Naive thymus-derived CD8-positive, alpha-beta T cell (primary cell): ENCODE measurements at regions not wholly inside any gene's neighbourhood (a gene's known extent, or its start where the extent isn't known, plus 50 kb on each side); places are given as distances from the start of the nearest gene placed in this dataset.

Experiments
- ATAC-seq, 2 donors: fragments of 150-1000 bp; cut with Tn5 transposase in 1 of 2; sonication (Bioruptor Pico), chemical (Tn5 transposase) in 1 of 2; 1 replicate in 1 of 2; 2 replicates in 1 of 2; pipeline ENCODE4 v1.10.0; 2021; ENCODE audit warnings: mild to moderate bottlenecking in 2 of 2, moderate library complexity in 2 of 2
- POLR2A ChIA-PET: fragments of 350-600 bp; sonication (Branson Sonifier 250); formaldehyde crosslinking; loops from one replicate; lab custom pipeline; 2021; ENCODE audit warnings: antibody characterized with exemption; lab: Charles Lee
- DNase-seq, 10 donors: peaks; one replicate each; pipeline versions ENCODE4 v3.0.0 to v3.0.0-alpha.2; 2020 to 2022
- H3K27ac Mint-ChIP-seq, 10 donors: one replicate each; pipeline ENCODE4 v1.8.0; 2020 to 2022; ENCODE audit warnings: mild to moderate bottlenecking in 10 of 10, mixed read lengths in 10 of 10, moderate library complexity in 4 of 10, inconsistent platforms in 1 of 10
- H3K27me3 Mint-ChIP-seq, 5 donors: one replicate each; pipeline ENCODE4 v1.8.0; 2021 to 2022; ENCODE audit warnings: mixed read lengths in 5 of 5
- H3K36me3 Mint-ChIP-seq, 3 donors: one replicate each; pipeline ENCODE4 v1.8.0; 2020 to 2022; ENCODE audit warnings: mixed read lengths in 3 of 3, mild to moderate bottlenecking in 2 of 3, inconsistent platforms in 1 of 3
- H3K4me1 Mint-ChIP-seq, 4 donors: one replicate each; pipeline ENCODE4 v1.8.0; 2021 to 2022; ENCODE audit warnings: mixed read lengths in 4 of 4
- H3K4me3 Mint-ChIP-seq, 10 donors: one replicate each; pipeline ENCODE4 v1.8.0; 2020 to 2022; ENCODE audit warnings: mild to moderate bottlenecking in 10 of 10, mixed read lengths in 10 of 10, moderate library complexity in 6 of 10, inconsistent platforms in 1 of 10
- H3K9me3 Mint-ChIP-seq, 9 donors: one replicate each; pipeline ENCODE4 v1.8.0; 2020 to 2022; ENCODE audit warnings: mixed read lengths in 9 of 9, mild to moderate bottlenecking in 3 of 9, inconsistent platforms in 1 of 9, moderate library complexity in 1 of 9

DNA sequence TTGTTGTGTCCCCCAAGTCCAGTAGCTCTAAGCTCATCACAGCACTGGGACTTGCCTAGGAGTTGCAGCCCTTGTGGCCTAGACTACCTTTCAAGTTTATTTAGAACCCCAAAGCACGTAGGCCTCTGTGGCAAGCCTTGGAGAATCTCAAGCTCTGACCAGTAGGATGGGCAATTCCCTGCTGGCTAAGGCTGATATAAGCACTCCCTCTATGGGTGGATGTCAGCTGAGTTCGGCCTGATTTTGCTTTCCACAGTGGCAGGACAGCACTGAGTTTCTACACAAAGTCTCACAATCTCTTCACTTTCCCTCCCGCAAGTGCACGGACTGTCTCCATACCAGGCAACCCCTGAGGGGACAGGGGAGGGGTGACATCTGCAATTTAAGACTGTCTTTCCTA, 886.4 kb upstream of the LRRN3 start:
- DNase-seq (no peak), ATAC-seq (no peak)
- Mint-ChIP-seq H3K36me3 (peaks cover 0 to 13% (median 0%) of the 10 kb centered on the region in 3 donors), H3K4me1 (peaks cover 0 to 1% (median 0%) of the 10 kb centered on the region in 4 donors), H3K9me3 (peaks cover 0 to 10% (median 0%) of the 10 kb centered on the region in 9 donors), H3K27me3 (peaks cover 0 to 27% (median 11%) of the 10 kb centered on the region in 5 donors), H3K4me3 (no peak overlapping the region), H3K27ac (no peak overlapping the region)
- POLR2A ChIA-PET = no interaction called here

DNA sequence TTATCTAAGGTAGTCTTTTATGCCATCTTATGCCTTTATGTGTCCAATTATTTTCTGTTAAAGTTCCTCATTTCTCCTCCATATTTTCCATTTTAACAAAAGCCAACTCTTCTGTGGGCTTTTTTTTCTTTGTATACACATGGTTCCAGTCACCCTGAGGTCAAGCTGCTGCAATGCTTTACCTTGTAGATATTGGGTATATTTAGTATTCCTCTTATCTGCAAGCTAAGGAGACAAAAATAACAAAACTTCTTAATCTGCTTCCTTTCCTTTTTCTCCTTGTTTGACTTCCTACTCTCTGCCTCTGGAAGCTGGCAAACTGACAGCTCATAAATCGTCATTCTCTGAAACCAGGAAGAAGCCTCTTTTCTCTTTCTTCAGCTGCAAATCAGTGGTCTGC, 885.0 kb upstream of the LRRN3 start:
- no peak for DNase-seq
- H3K4me3 Mint-ChIP-seq = no peak overlapping the region
- POLR2A ChIA-PET = no interaction called here

DNA sequence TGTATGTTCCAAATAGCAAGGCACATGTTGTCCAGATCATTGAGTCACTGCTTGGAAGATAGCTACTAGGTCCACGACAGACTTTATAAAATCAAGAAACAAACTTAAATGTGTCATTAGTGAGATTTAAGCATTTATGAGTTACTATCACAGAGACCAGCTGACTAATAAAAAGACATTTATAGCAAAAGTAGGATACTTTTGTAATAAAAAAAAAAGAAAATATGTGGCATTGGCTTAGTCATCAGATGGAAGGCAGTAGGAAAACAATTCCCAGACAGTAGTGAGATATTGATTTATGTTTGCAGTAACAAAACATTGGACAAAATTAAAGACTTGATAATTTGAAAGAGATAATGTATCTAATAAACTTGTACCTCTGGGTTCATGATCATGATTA, 881.0 kb upstream of the LRRN3 start:
- peaks cover 0 to 11% (median 0%) of the 10 kb centered on the region in 3 donors for H3K36me3 Mint-ChIP-seq
- no peak overlapping the region for H3K27ac Mint-ChIP-seq
- H3K27me3 Mint-ChIP-seq = peaks cover 0 to 12% (median 4%) of the 10 kb centered on the region in 5 donors
- ATAC-seq (no peak), DNase-seq (no peak)
- POLR2A ChIA-PET = no interaction called here
- H3K9me3 Mint-ChIP-seq = peaks cover 0 to 20% (median 11%) of the 10 kb centered on the region in 9 donors
- H3K4me1 Mint-ChIP-seq = no peaks in the 10 kb centered on the region
- H3K4me3 Mint-ChIP-seq = no peak overlapping the region

More for the DNA sequence above, 885.0 kb upstream of the LRRN3 start:
- Mint-ChIP-seq H3K9me3 (peaks cover 0 to 10% (median 0%) of the 10 kb centered on the region in 9 donors), H3K27me3 (peaks cover 0 to 27% (median 11%) of the 10 kb centered on the region in 5 donors), H3K4me1 (peaks cover 0 to 1% (median 0%) of the 10 kb centered on the region in 4 donors), H3K36me3 (peaks cover 0 to 13% (median 0%) of the 10 kb centered on the region in 3 donors), H3K27ac (no peak overlapping the region)
- no peak for ATAC-seq

DNA sequence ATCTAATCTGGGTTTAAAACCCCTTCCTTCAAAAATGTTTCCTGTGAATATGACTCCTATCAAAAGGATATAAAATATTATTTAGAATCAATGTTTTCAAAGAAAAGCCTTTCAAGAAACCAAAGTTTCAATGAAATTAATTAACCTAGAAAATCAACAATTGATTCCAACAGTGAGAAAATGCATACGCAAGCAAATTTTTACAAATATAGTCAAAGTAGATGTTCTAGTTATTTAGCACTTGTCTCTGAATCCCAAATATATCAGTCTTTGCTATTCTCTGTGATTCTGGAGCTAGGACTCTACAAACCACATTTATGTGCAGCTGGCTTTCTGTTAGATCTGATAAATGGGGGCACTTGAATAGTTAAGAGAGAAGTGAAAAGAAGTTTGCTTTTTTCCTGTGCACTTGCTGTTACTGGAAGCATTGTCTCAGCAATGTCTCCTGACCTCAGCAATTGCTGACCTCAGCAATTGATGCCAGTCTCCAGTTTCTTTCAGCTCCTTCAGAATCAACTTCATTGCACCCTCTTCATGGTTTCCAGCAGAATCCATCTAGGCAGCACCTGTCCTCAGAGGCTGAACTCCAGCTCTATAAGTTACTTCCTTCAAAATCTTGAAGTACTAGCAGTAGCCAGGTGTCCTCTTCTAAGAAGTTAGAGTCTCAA, 879.9 kb upstream of the LRRN3 start:
- Mint-ChIP-seq H3K4me1 (no peaks in the 10 kb centered on the region), H3K36me3 (peaks cover 0 to 2% (median 0%) of the 10 kb centered on the region in 3 donors), H3K4me3 (no peak overlapping the region), H3K27me3 (peaks cover 0 to 14% (median 2%) of the 10 kb centered on the region in 5 donors), H3K27ac (no peak overlapping the region), H3K9me3 (peaks cover 0 to 31% (median 11%) of the 10 kb centered on the region in 9 donors)
- POLR2A ChIA-PET = no interaction called here
- ATAC-seq (no peak), DNase-seq (no peak)

DNA sequence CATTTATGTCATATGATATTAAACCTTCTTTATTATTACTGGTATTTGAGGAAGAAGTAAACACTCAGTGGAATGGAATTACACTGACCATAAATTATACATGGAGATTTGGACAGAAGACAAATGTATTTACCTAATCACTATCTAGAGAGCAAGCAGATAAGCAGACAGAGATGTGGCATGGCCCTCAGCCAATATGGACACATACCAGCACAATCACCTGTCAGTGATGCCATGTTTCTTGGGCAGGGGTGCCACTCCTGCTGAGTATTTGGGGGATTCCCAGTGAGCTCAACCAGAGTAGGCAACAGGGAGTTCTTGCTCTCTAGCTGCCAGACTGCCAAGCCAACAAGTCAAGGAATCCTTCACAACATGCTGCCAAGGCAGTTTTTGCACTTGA, 866.3 kb upstream of the LRRN3 start:
- no peaks in the 10 kb centered on the region for H3K9me3 Mint-ChIP-seq
- no peak overlapping the region for H3K27ac Mint-ChIP-seq
- ATAC-seq = no peak
- H3K4me3 Mint-ChIP-seq = no peak overlapping the region
- no peaks in the 10 kb centered on the region for H3K4me1 Mint-ChIP-seq
- no peaks in the 10 kb centered on the region for H3K36me3 Mint-ChIP-seq
- POLR2A ChIA-PET = no interaction called here
- no peaks in the 10 kb centered on the region for H3K27me3 Mint-ChIP-seq
- DNase-seq = no peak

DNA sequence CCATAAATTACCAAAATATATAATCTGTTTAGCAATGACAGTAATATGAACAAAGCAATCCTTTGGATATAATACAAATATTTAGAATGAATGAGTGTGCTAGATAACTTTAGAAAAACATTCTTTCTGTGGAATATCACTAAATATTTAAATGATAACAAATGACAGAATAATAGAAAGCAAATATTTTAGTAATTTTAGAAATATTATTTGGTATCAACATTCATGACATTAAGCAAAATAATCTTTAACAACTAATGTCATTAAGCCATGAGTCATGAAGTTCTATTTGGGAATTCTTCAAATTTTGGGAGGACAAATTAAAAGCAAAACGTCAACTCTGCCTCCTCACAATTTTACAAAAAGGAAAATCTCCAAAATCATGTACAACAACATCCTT, 844.8 kb upstream of the LRRN3 start:
- no peak for ATAC-seq
- H3K4me1 Mint-ChIP-seq = no peaks in the 10 kb centered on the region
- POLR2A ChIA-PET = no interaction called here
- DNase-seq = no peak
- no peaks in the 10 kb centered on the region for H3K36me3 Mint-ChIP-seq
- peaks cover 0 to 4% (median 0%) of the 10 kb centered on the region in 9 donors for H3K9me3 Mint-ChIP-seq
- H3K4me3 Mint-ChIP-seq = no peak overlapping the region
- H3K27ac Mint-ChIP-seq = no peak overlapping the region
- no peaks in the 10 kb centered on the region for H3K27me3 Mint-ChIP-seq

DNA sequence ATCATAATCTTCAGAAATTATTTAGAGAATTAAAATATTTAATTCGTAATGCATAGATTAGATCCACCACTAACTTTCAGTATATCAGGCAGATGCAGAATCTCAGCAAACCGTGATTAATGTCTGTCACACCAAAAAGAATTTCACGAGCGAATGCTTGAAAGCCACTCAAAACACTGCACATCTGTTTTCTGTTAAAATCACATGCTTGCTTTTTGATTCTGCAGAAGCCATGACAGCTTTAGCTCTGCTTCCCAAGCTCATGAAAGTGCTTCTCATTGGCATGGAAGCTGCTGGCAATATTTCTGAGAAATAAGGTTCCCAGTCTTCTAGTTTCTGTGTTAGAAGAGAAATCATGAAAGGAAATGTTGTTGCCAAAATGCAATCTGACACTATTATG, 837.8 kb upstream of the LRRN3 start:
- no peak for ATAC-seq
- POLR2A ChIA-PET = no interaction called here
- H3K36me3 Mint-ChIP-seq = no peaks in the 10 kb centered on the region
- no peak for DNase-seq
- H3K27ac Mint-ChIP-seq = no peak overlapping the region
- no peak overlapping the region for H3K4me3 Mint-ChIP-seq
- no peaks in the 10 kb centered on the region for H3K9me3 Mint-ChIP-seq
- H3K4me1 Mint-ChIP-seq = no peaks in the 10 kb centered on the region
- H3K27me3 Mint-ChIP-seq = no peaks in the 10 kb centered on the region

DNA sequence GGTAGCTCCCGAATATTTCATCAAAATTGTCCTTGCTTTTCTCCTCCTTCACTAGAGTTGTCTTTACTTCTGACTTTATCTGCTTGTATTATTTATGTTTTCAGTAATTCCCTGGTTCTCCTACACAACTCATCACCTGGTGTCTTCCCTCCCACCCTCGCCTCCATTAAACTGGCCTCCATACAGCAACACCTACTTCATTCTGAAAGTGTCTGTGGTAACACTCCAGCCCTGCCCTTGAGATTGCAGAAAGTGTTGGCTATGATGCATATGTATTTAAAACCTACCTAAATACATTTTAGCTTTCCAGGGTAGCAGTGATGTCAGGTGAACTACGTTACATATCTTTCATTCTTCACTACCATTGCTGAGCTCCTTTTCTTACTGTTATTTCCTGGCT, 833.3 kb upstream of the LRRN3 start:
- POLR2A ChIA-PET = no interaction called here
- Mint-ChIP-seq H3K27me3 (peaks cover 0 to 3% (median 0%) of the 10 kb centered on the region in 5 donors), H3K4me1 (no peaks in the 10 kb centered on the region), H3K9me3 (peaks cover 0 to 6% (median 0%) of the 10 kb centered on the region in 9 donors), H3K4me3 (no peak overlapping the region), H3K27ac (no peak overlapping the region), H3K36me3 (peaks cover 0 to 3% (median 0%) of the 10 kb centered on the region in 3 donors)
- ATAC-seq = no peak
- no peak for DNase-seq

DNA sequence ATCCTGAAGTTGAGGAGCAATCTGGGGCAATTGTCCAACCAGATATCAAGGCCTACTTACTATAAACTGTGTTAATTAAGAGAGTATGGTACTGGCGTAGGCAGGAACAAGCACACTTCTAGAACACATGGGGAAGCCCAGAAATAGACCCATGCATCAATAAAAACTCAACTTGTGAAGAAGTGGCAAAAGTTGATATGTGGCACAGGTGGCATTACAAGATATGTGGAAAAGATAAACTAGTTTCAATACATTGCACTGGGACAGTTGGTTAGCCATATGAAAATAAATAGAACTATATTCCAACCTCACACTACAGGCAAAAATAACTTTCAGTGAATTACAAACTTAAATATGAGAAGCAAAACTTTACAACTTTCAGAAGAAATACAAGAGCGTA, 828.7 kb upstream of the LRRN3 start:
- Mint-ChIP-seq H3K36me3 (peaks cover 0 to 3% (median 0%) of the 10 kb centered on the region in 3 donors), H3K4me3 (no peak overlapping the region), H3K9me3 (peaks cover 0 to 6% (median 0%) of the 10 kb centered on the region in 9 donors), H3K4me1 (no peaks in the 10 kb centered on the region), H3K27me3 (peaks cover 0 to 3% (median 0%) of the 10 kb centered on the region in 5 donors), H3K27ac (no peak overlapping the region)
- POLR2A ChIA-PET = no interaction called here
- ATAC-seq = no peak
- no peak for DNase-seq

DNA sequence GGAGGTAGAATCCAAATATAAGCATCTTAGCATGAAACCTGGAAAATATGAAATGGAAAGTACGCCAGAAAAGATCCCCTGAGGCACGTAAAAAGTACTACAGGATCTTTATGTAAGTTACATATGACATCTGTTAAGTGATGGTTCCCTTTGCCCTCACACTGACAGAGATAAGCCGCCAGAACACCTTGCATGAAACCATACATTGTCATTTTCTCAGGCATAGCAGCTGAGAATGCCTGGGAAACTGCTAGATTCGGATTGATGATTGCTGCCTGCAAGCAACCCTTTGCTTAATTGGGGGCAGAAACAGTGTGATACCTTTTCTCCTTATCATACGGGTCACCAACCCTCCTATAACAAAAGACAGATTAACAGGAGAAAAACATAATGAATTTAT, 826.6 kb upstream of the LRRN3 start:
- Mint-ChIP-seq H3K4me3 (no peak overlapping the region), H3K27ac (no peak overlapping the region), H3K4me1 (no peaks in the 10 kb centered on the region), H3K27me3 (peaks cover 0 to 3% (median 0%) of the 10 kb centered on the region in 5 donors), H3K9me3 (peaks cover 0 to 9% (median 0%) of the 10 kb centered on the region in 9 donors), H3K36me3 (peaks cover 0 to 3% (median 0%) of the 10 kb centered on the region in 3 donors)
- POLR2A ChIA-PET = no interaction called here
- DNase-seq = no peak
- ATAC-seq = no peak

DNA sequence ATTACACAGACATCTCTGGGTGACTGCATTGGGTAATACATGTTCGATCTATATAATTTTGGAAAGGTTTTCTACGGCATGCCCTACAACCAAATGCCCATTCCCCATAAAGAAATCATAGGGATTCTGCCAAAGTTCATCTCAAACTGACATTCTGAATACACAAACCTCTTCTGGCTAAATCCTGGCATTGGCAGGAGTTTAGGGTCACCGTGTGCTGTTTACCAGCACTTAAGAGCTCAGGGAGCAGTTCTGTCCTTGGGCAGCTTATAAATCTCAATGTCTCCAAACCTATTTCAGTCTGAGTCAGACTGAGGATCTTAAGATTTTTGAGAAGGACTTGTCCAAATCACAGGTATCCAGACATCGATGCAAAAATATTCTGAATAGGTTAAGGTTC, 809.6 kb upstream of the LRRN3 start:
- Mint-ChIP-seq H3K4me1 (no peaks in the 10 kb centered on the region), H3K4me3 (no peak overlapping the region), H3K27ac (peak overlapping the region in 1 of 10 donors; percentile 19), H3K27me3 (no peaks in the 10 kb centered on the region), H3K36me3 (no peaks in the 10 kb centered on the region), H3K9me3 (no peaks in the 10 kb centered on the region)
- ATAC-seq (no peak), DNase-seq (no peak)
- POLR2A ChIA-PET = no interaction called here

DNA sequence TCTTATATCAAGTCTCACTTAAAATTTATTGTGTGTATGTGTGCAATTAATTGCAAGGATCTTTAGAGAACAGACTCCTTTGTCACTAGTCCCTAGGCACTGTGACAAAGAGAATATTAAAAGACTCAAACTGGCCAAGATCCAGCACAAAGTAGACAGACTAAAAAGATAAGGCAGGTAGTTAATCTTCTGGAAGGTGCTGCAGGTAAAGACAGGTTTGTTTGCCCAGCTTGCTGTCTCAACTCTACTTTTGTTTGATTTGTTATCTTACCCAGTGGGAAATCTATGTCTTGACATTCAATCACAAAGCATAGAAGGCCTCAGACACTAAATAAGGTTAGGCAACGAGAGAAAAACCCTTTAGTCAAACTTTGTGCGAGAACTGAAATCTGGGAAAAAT, 807.9 kb upstream of the LRRN3 start:
- H3K27me3 Mint-ChIP-seq = no peaks in the 10 kb centered on the region
- no peak overlapping the region for H3K4me3 Mint-ChIP-seq
- no peaks in the 10 kb centered on the region for H3K4me1 Mint-ChIP-seq
- DNase-seq (no peak), ATAC-seq (no peak)
- no peaks in the 10 kb centered on the region for H3K9me3 Mint-ChIP-seq
- no peaks in the 10 kb centered on the region for H3K36me3 Mint-ChIP-seq
- POLR2A ChIA-PET = no interaction called here
- H3K27ac Mint-ChIP-seq = no peak overlapping the region

DNA sequence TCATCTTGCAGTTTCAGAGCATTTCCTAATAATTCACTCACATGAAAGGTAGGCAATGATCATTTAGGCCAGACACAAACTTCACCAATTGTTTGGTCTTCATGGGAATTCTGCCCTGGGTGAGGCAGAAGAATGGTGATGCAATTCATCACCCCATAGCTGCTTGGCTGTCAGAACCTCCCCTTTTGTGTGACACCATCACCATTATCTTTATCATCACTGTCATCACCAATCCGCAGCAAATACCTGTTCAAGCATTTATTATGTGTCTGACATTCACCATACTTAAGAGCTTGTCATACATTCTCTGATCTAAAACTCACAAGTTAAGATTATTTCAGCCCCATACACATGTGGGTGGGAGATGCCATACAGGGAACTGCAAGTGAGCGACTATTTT, 799.5 kb upstream of the LRRN3 start:
- H3K4me3 Mint-ChIP-seq = no peak overlapping the region
- peaks cover 0 to 1% (median 0%) of the 10 kb centered on the region in 9 donors for H3K9me3 Mint-ChIP-seq
- no peak overlapping the region for H3K27ac Mint-ChIP-seq
- DNase-seq (no peak), ATAC-seq (no peak)
- no peaks in the 10 kb centered on the region for H3K36me3 Mint-ChIP-seq
- H3K27me3 Mint-ChIP-seq = peaks cover 0 to 1% (median 0%) of the 10 kb centered on the region in 5 donors
- H3K4me1 Mint-ChIP-seq = no peaks in the 10 kb centered on the region
- POLR2A ChIA-PET = no interaction called here

DNA sequence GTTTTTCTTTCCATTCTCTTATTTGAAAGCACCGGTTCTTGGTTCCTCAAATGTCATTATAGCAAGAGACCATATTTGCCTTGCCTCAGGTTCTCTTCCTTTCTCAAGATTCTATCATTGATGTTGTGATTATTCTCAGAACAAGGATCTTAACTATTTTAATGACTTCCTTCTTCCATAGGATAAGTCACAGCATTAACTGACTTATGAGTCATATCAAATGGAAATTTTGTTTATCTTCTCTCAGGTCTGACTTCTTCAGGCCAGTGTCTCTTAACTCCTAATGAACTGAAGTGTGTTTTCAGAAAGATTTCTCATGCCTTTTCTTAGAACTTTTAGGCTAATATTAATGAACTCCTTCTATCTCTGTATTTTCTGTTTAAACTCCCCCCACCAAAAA, 794.6 kb upstream of the LRRN3 start:
- no peak overlapping the region for H3K27ac Mint-ChIP-seq

More for the DNA sequence above, 794.6 kb upstream of the LRRN3 start:
- no peak for ATAC-seq
- POLR2A ChIA-PET = no interaction called here
- peaks cover 0 to 6% (median 0%) of the 10 kb centered on the region in 9 donors for H3K9me3 Mint-ChIP-seq
- no peak for DNase-seq
- peaks cover 0 to 9% (median 0%) of the 10 kb centered on the region in 5 donors for H3K27me3 Mint-ChIP-seq
- H3K4me1 Mint-ChIP-seq = no peaks in the 10 kb centered on the region
- H3K36me3 Mint-ChIP-seq = peaks cover 0 to 4% (median 0%) of the 10 kb centered on the region in 3 donors
- H3K4me3 Mint-ChIP-seq = no peak overlapping the region
